Right atrium auricular region (tissue), 2 donors: ENCODE measurements at regions not wholly inside any gene's neighbourhood (a gene's known extent, or its start where the extent isn't known, plus 50 kb on each side); places are given as distances from the start of the nearest gene placed in this dataset.
"Not testable (repeated sequence)": the region's sequence is repeated elsewhere in the genome, so short reads cannot be mapped to it uniquely, and the experiment has no call there.

ENCODE experiments used
- DNase-seq: peaks from one replicate; pipeline ENCODE4 v3.0.0-alpha.2; 2019; ENCODE audit warnings: low spot score
- H3K27ac ChIP-seq, 2 donors: fragments of 200-600 bp; sonication (generic); 1 replicate in 1 of 2; 2 replicates in 1 of 2; pipeline ENCODE4 v1.5.1; 2016 to 2019
- H3K27me3 ChIP-seq, 2 donors: fragments of 200-600 bp; sonication (generic); one replicate each; pipeline versions ENCODE4 v1.5.1 to v1.6.0; 2017 to 2019
- H3K36me3 ChIP-seq: fragments of 200-600 bp; sonication (generic); one replicate; pipeline ENCODE4 v1.5.1; 2016
- H3K4me1 ChIP-seq, 2 donors: fragments of 200-600 bp; sonication (generic); one replicate each; pipeline versions ENCODE4 v1.5.1 to v1.6.0; 2017 to 2019
- H3K4me3 ChIP-seq, 2 donors: fragments of 200-600 bp; sonication (generic); 1 replicate in 1 of 2; 2 replicates in 1 of 2; pipeline ENCODE4 v1.5.1; 2017 to 2019; ENCODE audit warnings: mild to moderate bottlenecking in 1 of 2, moderate library complexity in 1 of 2
- H3K9me3 ChIP-seq, 2 donors: fragments of 200-600 bp; sonication (generic); one replicate each; pipeline ENCODE4 v1.5.1; 2019

GRCh38 chr15:84531709-84532367 lies 69.0 kb upstream of the ZSCAN2 start:
- not testable (repeated sequence) for H3K4me3 ChIP-seq

GRCh38 chr15:84533705-84534104 lies 67.1 kb upstream of the ZSCAN2 start:
- H3K4me3 ChIP-seq, H3K36me3 ChIP-seq, H3K27ac ChIP-seq, H3K9me3 ChIP-seq, H3K4me1 ChIP-seq, H3K27me3 ChIP-seq, DNase-seq: not testable (repeated sequence)

More at GRCh38 chr15:84531709-84532367, 69.0 kb upstream of the ZSCAN2 start:
- not testable (repeated sequence) for H3K36me3 ChIP-seq, H3K9me3 ChIP-seq, H3K27me3 ChIP-seq, H3K4me1 ChIP-seq, H3K27ac ChIP-seq, DNase-seq

- DNase-seq, H3K4me3 ChIP-seq, H3K4me1 ChIP-seq, H3K27me3 ChIP-seq, H3K27ac ChIP-seq, H3K36me3 ChIP-seq, H3K9me3 ChIP-seq: not testable (repeated sequence)
These were observed 66.1 kb upstream of the ZSCAN2 start for GRCh38 chr15:84534561-84535235.

GRCh38 chr15:84536181-84536580 lies 64.6 kb upstream of the ZSCAN2 start:
- not testable (repeated sequence) for H3K27ac ChIP-seq, H3K36me3 ChIP-seq, H3K27me3 ChIP-seq, H3K4me1 ChIP-seq, H3K4me3 ChIP-seq, DNase-seq, H3K9me3 ChIP-seq

- not testable (repeated sequence) for H3K27me3 ChIP-seq, H3K9me3 ChIP-seq, H3K4me3 ChIP-seq, H3K27ac ChIP-seq, H3K36me3 ChIP-seq, DNase-seq, H3K4me1 ChIP-seq
These were observed 56.2 kb upstream of the ZSCAN2 start for GRCh38 chr15:84544586-84544985.

GRCh38 chr15:84547150-84547549 lies 53.7 kb upstream of the ZSCAN2 start:
- not testable (repeated sequence) for H3K9me3 ChIP-seq, H3K36me3 ChIP-seq, H3K4me3 ChIP-seq, H3K27ac ChIP-seq, DNase-seq, H3K27me3 ChIP-seq, H3K4me1 ChIP-seq

- H3K27ac ChIP-seq, H3K4me3 ChIP-seq, H3K9me3 ChIP-seq, H3K27me3 ChIP-seq, H3K36me3 ChIP-seq, DNase-seq, H3K4me1 ChIP-seq: not testable (repeated sequence)
These were observed 50.3 kb upstream of the ZSCAN2 start for GRCh38 chr15:84550503-84550902.
